Osteocyte (in vitro differentiated cells): ENCODE measurements at regions not wholly inside any gene's neighbourhood (a gene's known extent, or its start where the extent isn't known, plus 50 kb on each side); places are given as distances from the start of the nearest gene placed in this dataset.

Experiments
- DNase-seq: peaks from one replicate; pipeline ENCODE4 v3.0.0; 2021; ENCODE audit warnings: mixed read lengths; ENCODE audit not compliant: unreplicated experiment; ENCODE audit errors: extremely low spot score
- H3K27ac Mint-ChIP-seq: one replicate; pipeline ENCODE4 v1.8.0; 2021; ENCODE audit warnings: mild to moderate bottlenecking, mixed read lengths; ENCODE audit not compliant: unreplicated experiment
- H3K27me3 Mint-ChIP-seq: one replicate; pipeline ENCODE4 v1.8.0; 2021; ENCODE audit warnings: mixed read lengths; ENCODE audit not compliant: unreplicated experiment
- H3K36me3 Mint-ChIP-seq: one replicate; pipeline ENCODE4 v1.8.0; 2021; ENCODE audit warnings: mixed read lengths; ENCODE audit not compliant: unreplicated experiment
- H3K4me1 Mint-ChIP-seq: one replicate; pipeline ENCODE4 v1.8.0; 2021; ENCODE audit warnings: mixed read lengths; ENCODE audit not compliant: unreplicated experiment
- H3K4me3 Mint-ChIP-seq: one replicate; pipeline ENCODE4 v1.8.0; 2021; ENCODE audit warnings: mild to moderate bottlenecking, moderate library complexity, mixed read lengths; ENCODE audit not compliant: unreplicated experiment
- H3K9me3 Mint-ChIP-seq: one replicate; pipeline ENCODE4 v1.8.0; 2021; ENCODE audit warnings: mixed read lengths; ENCODE audit not compliant: unreplicated experiment
- TF ChIP-seq, protein P1 (sequence below): fragments of 200-600 bp; sonication (generic); IDR thresholded peaks from 2 replicates; pipeline ENCODE4 v1.5.0; 2021; ENCODE audit warnings: antibody characterized with exemption, mild to moderate bottlenecking, moderate library complexity

DNA sequence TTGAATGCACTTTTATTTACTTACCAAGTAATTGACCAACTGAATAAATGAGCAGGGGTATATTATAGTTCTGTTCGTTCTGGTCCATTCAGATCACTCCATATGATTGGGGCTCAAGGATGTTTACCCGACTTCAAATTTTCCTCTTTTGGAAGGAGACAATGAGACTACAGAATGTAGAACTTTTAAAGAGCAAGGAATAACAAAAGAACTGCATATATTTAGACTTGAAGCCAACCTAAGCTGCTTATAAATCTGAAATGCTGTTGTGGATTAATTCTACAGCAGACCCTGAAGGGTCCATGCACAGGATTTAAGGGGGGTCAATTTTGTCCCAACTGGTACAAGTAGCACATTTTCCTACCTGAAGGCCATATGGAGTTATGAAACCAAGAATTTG is 610.8 kb downstream of the RAB28 start:
- H3K36me3 Mint-ChIP-seq, result no peaks in the 10 kb centered on the region
- no peak for DNase-seq
- H3K4me3 Mint-ChIP-seq, result no peak overlapping the region
- H3K27ac Mint-ChIP-seq, result no peak overlapping the region
- no peaks in the 10 kb centered on the region for H3K4me1 Mint-ChIP-seq
- TF ChIP-seq, protein P1, sequence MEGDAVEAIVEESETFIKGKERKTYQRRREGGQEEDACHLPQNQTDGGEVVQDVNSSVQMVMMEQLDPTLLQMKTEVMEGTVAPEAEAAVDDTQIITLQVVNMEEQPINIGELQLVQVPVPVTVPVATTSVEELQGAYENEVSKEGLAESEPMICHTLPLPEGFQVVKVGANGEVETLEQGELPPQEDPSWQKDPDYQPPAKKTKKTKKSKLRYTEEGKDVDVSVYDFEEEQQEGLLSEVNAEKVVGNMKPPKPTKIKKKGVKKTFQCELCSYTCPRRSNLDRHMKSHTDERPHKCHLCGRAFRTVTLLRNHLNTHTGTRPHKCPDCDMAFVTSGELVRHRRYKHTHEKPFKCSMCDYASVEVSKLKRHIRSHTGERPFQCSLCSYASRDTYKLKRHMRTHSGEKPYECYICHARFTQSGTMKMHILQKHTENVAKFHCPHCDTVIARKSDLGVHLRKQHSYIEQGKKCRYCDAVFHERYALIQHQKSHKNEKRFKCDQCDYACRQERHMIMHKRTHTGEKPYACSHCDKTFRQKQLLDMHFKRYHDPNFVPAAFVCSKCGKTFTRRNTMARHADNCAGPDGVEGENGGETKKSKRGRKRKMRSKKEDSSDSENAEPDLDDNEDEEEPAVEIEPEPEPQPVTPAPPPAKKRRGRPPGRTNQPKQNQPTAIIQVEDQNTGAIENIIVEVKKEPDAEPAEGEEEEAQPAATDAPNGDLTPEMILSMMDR, result no peak
- peaks cover 10% of the 10 kb centered on the region for H3K9me3 Mint-ChIP-seq
- no peaks in the 10 kb centered on the region for H3K27me3 Mint-ChIP-seq

DNA sequence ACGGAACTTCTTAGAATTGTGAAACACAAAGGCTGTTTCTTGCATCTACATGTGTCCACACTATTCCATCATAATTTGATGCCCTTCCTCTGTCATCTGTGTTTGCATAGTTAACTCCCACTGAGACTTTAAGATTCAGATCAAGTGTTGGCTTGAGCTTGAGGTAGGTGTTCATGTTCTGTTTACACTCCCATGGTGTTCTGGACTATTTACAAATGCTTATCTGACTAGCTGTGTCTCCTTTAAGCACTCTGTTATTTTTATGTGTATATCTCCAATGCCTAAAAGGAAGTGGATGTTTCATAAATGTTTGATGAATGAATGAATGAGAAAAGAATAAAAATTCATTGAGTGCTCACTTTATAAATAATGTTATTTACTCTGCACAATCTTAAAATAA is 622.7 kb downstream of the RAB28 start:
- no peak for DNase-seq
- Mint-ChIP-seq H3K4me1 (no peaks in the 10 kb centered on the region), H3K36me3 (no peaks in the 10 kb centered on the region), H3K27me3 (peaks cover 15% of the 10 kb centered on the region), H3K4me3 (no peak overlapping the region), H3K27ac (no peak overlapping the region), H3K9me3 (no peaks in the 10 kb centered on the region)
- TF ChIP-seq, protein P1, result no peak

DNA sequence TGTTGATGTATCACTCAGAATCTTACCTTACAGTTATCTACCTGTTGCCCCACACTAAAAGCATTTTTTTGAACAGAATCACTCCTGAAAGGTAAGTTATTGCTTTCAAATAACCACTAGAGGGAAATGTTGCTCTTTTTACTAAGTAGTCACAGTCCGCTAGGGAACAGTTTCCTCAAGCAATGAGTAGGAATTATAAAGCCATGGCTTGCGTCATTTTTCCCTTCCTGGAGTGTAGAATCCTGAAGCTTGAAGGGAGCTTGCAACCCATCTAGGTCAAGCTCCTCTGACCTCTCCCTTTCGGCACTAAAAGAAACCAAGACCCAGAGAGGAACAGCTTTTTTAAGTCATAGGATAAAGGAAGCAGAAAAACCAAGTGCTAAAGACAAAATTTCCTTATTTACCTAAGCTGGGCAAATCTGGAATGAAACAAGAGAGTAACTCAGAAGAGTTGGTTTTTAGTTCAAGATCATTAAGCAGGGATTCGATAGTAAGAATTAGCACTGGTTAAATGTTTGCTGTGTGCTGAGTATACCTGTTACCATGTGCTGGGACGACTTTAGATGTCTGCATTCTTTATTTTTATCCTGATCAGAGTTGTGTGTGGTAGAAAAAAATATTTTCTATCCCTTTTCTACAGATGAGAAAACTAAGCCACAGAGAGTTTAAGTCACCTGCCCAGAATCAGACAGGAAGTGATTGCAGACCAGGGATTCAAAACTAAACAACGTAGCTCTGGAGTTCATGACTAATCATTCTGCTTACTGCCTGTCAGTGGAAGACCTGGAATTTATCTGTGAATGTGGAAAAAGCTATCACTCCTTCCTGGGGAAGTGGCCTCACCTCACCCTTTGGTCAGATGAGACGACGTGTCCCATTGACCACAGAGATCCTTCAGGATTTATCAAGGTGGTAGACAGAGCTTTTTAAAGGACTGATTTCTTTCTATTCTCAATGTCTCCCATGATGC is 631.5 kb downstream of the RAB28 start:
- no peak overlapping the region for H3K4me3 Mint-ChIP-seq
- peaks cover 34% of the 10 kb centered on the region for H3K27me3 Mint-ChIP-seq
- H3K36me3 Mint-ChIP-seq, result no peaks in the 10 kb centered on the region
- TF ChIP-seq, protein P1, result peak; percentile 78
- H3K27ac Mint-ChIP-seq, result no peak overlapping the region
- no peak for DNase-seq
- peaks cover 7% of the 10 kb centered on the region for H3K4me1 Mint-ChIP-seq
- no peaks in the 10 kb centered on the region for H3K9me3 Mint-ChIP-seq

DNA sequence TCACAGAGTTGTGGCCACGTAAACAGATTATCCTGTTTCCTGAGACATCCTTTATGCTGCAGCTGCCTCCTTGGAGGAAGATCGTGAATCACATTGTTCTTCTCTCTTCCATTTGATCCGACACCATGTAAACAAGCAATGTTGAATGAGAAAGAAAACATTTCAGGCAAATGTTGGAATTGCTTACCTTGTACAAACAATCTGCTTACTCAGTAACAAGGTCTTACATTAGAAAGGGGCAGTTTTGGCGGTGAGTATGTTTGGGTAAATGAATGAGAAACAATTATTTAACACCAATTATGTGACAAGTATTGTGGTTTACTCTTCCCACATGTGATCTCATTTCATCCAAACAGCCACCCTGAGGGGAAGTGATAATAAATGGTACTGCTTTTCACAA is 637.8 kb downstream of the RAB28 start:
- TF ChIP-seq, protein P1, result no peak
- H3K4me3 Mint-ChIP-seq, result no peak overlapping the region
- no peaks in the 10 kb centered on the region for H3K9me3 Mint-ChIP-seq
- no peak overlapping the region for H3K27ac Mint-ChIP-seq
- DNase-seq, result no peak
- H3K36me3 Mint-ChIP-seq, result no peaks in the 10 kb centered on the region
- no peaks in the 10 kb centered on the region for H3K4me1 Mint-ChIP-seq
- peaks cover 33% of the 10 kb centered on the region for H3K27me3 Mint-ChIP-seq

- Mint-ChIP-seq H3K4me3 (no peak overlapping the region), H3K9me3 (no peaks in the 10 kb centered on the region)
Measured at GRCh38 chr4:12844141-12844540, 640.0 kb downstream of the RAB28 start.

More at GRCh38 chr4:12844141-12844540, 640.0 kb downstream of the RAB28 start:
- no peak overlapping the region for H3K27ac Mint-ChIP-seq
- H3K27me3 Mint-ChIP-seq, result peaks cover 17% of the 10 kb centered on the region
- TF ChIP-seq, protein P1, result no peak
- no peaks in the 10 kb centered on the region for H3K4me1 Mint-ChIP-seq
- H3K36me3 Mint-ChIP-seq, result no peaks in the 10 kb centered on the region
- DNase-seq, result no peak
